Activated T-helper 2 cell treated with anti-CD3 and anti-CD28 coated beads, Interferon-gamma antibody, Interleukin-2, Interleukin-4, amounts not matched to agents 10 μg/mL and 5 μg/mL and 100 μg/mL, durations not matched to agents 14 hours and 24 hours and 36 hours (primary cell): ENCODE measurements at regions not wholly inside any gene's neighbourhood (a gene's known extent, or its start where the extent isn't known, plus 50 kb on each side); places are given as distances from the start of the nearest gene placed in this dataset.
"Not testable (repeated sequence)": the region's sequence is repeated elsewhere in the genome, so short reads cannot be mapped to it uniquely, and the experiment has no call there.

Source experiments
- DNase-seq: peaks from one replicate; pipeline ENCODE4 v3.0.0; 2021; ENCODE audit warnings: low spot score
- H3K27ac Mint-ChIP-seq: one replicate; pipeline ENCODE4 v1.8.0; 2021; ENCODE audit warnings: mixed read lengths
- H3K27me3 Mint-ChIP-seq: one replicate; pipeline ENCODE4 v1.8.0; 2021; ENCODE audit warnings: low read depth, mixed read lengths
- H3K36me3 Mint-ChIP-seq: one replicate; pipeline ENCODE4 v1.8.0; 2021; ENCODE audit warnings: low read depth, mixed read lengths
- H3K4me1 Mint-ChIP-seq: one replicate; pipeline ENCODE4 v1.8.0; 2021; ENCODE audit warnings: low read depth, mixed read lengths
- H3K4me3 Mint-ChIP-seq: one replicate; pipeline ENCODE4 v1.8.0; 2021; ENCODE audit warnings: low read depth, mild to moderate bottlenecking, moderate library complexity, mixed read lengths
- H3K9me3 Mint-ChIP-seq: one replicate; pipeline ENCODE4 v1.8.0; 2021; ENCODE audit warnings: mixed read lengths
- intact Hi-C: fragments of 100-400 bp; cut with micrococcal nuclease; formaldehyde crosslinking; loops from one replicate; pipeline ENCODE4 v1.15.1; 2023

DNA sequence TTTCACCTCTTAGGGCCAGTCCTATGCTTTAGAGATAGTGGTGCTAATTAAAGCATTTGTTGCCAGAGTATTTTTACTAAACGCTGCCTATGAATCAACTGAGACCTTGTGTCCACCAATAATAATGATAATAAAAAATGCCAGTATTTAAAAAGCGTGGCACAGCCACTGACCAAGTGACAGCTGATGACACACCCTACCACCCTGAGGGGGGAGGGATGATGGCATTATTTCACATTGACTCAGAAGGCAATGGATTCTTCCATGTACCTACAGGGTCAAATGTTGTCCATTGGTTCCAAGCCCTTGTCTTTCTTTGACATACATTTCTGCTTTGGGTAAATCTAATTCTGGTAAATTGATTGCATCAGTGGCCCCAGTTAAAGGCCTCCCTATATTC is 384.4 kb downstream of the DLEU7 start:
- Mint-ChIP-seq H3K4me3 (no peak overlapping the region), H3K36me3 (no peaks in the 10 kb centered on the region), H3K27me3 (peaks cover 14% of the 10 kb centered on the region), H3K27ac (no peak overlapping the region), H3K9me3 (no peaks in the 10 kb centered on the region), H3K4me1 (no peaks in the 10 kb centered on the region)
- intact Hi-C loops = no loop called here
- DNase-seq = no peak

DNA sequence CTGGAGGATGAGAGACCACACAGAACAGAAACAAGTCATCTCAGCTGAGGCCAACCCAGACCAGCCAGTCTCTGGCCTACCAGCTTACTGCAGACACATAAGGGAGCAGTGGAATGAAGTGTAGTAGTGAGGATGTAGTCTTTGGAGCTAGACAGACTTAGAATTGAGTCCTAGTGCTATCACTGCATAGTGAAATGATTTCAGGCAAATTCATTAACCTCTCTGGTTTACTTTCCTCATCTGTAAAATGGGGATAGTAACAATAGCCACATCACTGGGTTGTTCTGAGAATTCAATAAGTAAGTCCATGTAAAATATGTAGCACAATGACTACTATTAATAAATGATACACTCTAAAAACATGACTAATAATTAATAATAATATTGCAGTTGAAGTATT is 383.8 kb downstream of the DLEU7 start:
- intact Hi-C loops = no loop called here
- H3K9me3 Mint-ChIP-seq = no peaks in the 10 kb centered on the region
- DNase-seq = no peak
- H3K4me1 Mint-ChIP-seq = no peaks in the 10 kb centered on the region
- no peak overlapping the region for H3K27ac Mint-ChIP-seq
- H3K27me3 Mint-ChIP-seq = peaks cover 17% of the 10 kb centered on the region
- H3K4me3 Mint-ChIP-seq = no peak overlapping the region
- H3K36me3 Mint-ChIP-seq = no peaks in the 10 kb centered on the region

DNA sequence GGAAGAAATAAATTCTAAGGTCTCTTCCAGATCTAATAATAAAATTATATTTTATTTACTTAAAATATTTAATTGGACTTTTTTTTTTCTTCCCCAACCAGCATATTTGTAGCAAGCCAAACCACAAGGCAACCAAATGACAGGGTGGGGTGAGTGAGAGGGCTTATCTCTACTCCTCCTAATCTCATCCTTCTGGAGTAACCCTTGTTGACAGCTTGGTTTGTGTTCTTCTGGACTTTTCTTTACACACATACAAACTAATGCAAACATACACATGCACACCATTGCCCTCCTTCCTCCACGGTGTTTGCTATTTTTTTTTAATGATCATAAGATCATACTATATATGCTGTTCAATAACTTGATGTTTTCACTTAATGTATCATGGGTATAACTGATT is 383.1 kb downstream of the DLEU7 start:
- Mint-ChIP-seq H3K4me1 (no peaks in the 10 kb centered on the region), H3K36me3 (no peaks in the 10 kb centered on the region), H3K27ac (no peak overlapping the region), H3K9me3 (no peaks in the 10 kb centered on the region), H3K27me3 (peaks cover 17% of the 10 kb centered on the region), H3K4me3 (no peak overlapping the region)
- intact Hi-C loops = no loop called here
- DNase-seq = no peak

DNA sequence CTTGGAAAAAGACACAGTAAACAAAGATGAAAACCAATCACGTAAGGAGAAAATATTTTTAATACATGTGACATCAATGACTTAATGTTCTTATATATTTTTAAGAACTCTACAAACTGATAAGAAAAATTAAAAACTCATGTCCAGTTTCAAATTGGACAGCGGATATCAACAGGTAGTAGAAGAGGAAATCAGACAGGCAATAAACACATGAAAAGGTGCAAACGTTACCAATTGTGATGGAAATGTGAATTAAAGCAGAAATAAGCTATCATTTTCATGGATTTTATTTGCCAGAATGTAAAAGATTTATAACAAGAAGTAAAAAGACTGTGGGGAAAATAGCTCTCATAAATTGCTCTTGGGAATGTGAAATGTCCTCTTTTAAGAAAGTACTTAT is 382.3 kb downstream of the DLEU7 start:
- Mint-ChIP-seq H3K27me3 (peaks cover 20% of the 10 kb centered on the region), H3K9me3 (no peaks in the 10 kb centered on the region), H3K36me3 (no peaks in the 10 kb centered on the region), H3K4me3 (no peak overlapping the region), H3K4me1 (no peaks in the 10 kb centered on the region), H3K27ac (no peak overlapping the region)
- intact Hi-C loops = no loop called here
- no peak for DNase-seq

DNA sequence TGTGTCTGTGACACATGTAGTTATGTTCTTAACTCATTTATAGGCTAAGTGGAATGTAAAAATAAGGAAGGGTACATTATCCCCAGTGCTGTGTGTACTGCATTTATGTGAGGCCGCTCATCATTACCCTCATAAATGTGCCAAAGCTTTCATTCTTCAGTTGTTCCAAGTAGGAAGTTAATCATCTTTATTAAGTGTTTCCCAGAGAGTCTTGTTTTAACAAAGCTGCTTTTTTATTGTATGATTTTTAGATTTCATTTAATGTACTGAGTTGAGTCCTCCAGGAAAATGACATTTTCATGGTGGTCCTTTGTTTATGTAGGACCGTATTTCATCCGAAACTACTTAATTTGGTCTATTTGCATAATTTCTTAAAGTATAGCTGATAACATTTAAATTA is 379.8 kb downstream of the DLEU7 start:
- intact Hi-C loops = no loop called here
- Mint-ChIP-seq H3K4me1 (no peaks in the 10 kb centered on the region), H3K27me3 (peaks cover 21% of the 10 kb centered on the region), H3K36me3 (no peaks in the 10 kb centered on the region), H3K9me3 (no peaks in the 10 kb centered on the region), H3K4me3 (no peak overlapping the region), H3K27ac (no peak overlapping the region)
- no peak for DNase-seq

DNA sequence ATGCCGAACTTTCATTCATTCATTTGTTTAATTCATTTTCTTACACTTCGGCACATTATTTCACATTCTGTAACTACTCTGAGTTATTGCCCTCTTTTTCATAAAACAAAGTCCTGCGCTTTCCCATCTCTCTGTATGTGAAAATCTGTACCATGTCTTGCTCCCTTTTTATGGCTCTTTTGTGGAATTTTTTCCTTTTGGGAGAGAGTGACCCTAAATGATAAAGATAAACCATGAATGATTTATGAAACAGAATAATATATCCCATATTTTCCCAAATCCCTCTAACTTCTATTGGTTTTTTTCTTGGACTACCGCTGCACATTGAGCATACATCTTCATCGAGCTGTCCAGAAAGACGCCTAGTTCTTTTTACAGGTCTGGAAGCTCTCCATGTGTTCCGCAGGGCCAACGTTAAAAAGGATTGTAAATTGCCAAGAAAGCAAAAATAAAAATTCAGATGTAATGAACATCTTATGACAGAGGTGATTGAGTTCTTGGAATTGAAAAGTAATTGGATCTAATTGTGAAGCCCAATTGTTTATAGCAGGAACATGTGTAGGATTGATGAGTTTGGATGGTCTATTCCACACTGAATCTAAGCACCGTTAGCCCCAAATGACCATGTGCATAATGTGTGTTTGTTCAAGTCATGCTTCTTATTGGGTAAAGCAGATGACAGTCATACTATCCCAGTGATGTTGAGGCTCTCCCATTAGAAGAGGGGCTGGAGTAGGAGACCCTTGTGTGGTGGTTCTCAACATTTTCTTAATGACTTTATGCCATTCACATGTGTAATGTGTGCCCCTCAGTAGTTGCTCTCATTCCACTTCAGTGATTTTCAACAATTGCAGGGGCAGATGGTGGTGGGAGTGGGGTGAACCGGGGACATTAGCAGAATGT is 378.9 kb downstream of the DLEU7 start:
- no peak for DNase-seq
- H3K9me3 Mint-ChIP-seq = no peaks in the 10 kb centered on the region
- intact Hi-C loops = no loop called here

DNA sequence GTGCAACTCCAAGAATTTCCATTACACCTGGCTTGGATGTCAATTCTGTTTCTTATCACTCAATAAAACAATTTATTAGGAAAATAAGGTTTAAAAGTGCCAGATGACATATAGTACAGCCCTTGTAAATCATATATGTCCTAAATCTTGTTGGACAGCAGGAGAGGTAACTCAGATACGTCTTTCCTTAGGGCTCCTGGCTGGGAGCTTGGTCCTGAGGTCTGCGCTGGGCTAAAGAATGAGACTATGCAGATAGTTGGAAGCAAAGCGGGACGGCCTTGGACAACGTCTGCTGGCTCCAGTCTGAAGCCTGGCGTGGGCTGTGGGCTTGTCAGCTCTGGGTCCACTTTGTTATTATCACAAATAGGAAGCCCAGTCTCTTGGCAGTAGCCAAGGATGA is 377.0 kb downstream of the DLEU7 start:
- no peak for DNase-seq
- H3K4me3 Mint-ChIP-seq = no peak overlapping the region
- H3K27ac Mint-ChIP-seq = no peak overlapping the region
- H3K36me3 Mint-ChIP-seq = no peaks in the 10 kb centered on the region
- peaks cover 33% of the 10 kb centered on the region for H3K27me3 Mint-ChIP-seq
- no peaks in the 10 kb centered on the region for H3K9me3 Mint-ChIP-seq
- intact Hi-C loops = no loop called here
- H3K4me1 Mint-ChIP-seq = no peaks in the 10 kb centered on the region

More for the DNA sequence above, 378.9 kb downstream of the DLEU7 start:
- Mint-ChIP-seq H3K27me3 (peaks cover 29% of the 10 kb centered on the region), H3K27ac (no peak overlapping the region), H3K4me3 (no peak overlapping the region), H3K36me3 (no peaks in the 10 kb centered on the region), H3K4me1 (no peaks in the 10 kb centered on the region)

DNA sequence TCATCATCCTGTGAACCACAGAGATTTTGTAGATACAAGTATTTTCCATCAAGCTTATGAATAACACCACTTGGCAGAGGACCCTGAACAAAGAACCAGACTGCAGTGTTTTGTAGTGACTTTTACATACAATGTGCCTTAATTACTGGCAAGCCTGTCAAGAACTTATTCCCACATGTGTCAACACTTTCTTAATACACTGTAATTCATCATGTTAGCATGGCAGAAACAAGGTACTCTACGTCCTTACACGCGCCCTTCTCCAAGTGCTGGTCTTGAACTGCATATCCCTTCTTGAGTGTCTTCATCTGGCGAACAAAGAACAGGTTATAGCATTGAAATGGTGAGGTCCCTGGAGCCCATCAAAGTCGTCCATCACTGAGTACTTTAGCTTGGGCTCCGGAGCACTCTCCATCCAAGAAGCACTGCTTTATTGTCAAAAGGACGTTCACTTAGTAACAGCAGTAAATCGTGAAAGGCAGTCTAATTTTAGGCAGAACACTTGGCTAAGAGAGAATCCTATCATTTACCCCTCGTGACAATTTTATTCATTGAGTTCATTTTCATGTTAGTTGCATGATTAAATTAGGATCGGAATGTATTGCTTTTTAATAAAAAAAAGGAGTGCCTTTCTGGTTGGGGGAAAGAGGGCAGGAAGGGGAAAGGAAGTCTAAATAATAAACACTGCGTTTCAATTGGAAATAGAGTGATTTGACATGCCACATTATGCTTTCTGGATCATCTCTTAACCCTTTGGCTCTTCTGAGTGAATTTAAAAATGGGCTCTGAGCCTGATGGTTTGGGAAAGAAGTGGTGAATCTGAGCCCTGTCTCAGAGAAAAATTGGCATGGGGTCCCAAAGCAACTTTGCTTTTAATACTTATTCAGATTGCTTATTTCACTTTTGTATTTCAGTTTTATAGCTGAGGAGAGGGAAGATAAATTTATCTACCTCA is 376.1 kb downstream of the DLEU7 start:
- H3K4me1 Mint-ChIP-seq = no peaks in the 10 kb centered on the region
- H3K4me3 Mint-ChIP-seq = no peak overlapping the region
- intact Hi-C loops = no loop called here
- H3K27me3 Mint-ChIP-seq = peaks cover 30% of the 10 kb centered on the region
- no peak for DNase-seq
- no peak overlapping the region for H3K27ac Mint-ChIP-seq
- no peaks in the 10 kb centered on the region for H3K9me3 Mint-ChIP-seq
- no peaks in the 10 kb centered on the region for H3K36me3 Mint-ChIP-seq

DNA sequence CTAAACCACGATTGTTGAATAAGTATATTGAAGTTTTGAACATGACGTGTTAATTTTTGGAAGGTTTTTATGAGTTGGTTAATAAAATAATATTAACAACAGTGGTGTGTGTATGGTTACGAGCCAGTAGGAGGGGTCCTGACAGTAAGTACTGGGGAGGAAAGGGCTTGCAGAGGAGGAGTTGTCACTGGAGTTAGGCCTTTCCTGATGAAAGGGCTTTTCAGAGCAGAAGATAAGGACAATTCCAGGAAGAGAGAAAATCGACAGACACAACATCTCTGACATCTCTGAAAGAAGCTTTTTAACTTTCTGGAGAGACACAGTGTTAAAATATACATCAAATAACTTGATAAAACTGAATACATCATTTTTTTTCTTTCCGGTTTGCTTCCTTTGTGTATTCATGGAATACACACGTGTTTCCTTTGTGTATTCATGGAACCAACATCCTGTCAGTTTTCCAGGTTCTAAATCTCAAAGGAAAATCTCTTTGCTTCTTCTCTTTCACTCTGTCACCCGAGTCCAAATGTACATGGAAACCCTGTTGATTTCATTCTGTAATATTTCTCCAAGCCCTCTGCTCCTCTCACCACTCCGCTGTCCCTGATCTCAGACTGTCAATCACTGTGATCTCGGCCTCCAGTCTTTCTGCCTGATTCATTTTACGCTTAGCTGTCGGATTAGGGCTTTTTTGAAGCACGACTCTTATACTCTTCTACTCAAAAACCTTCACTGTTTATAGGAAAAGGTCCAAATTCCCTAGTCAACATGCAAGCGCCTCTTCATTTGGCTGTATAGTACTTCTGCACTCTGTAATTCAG is 374.4 kb downstream of the DLEU7 start:
- H3K4me1 Mint-ChIP-seq = no peaks in the 10 kb centered on the region
- H3K4me3 Mint-ChIP-seq = no peak overlapping the region
- H3K27me3 Mint-ChIP-seq = peaks cover 26% of the 10 kb centered on the region
- DNase-seq = no peak
- no peaks in the 10 kb centered on the region for H3K9me3 Mint-ChIP-seq
- H3K27ac Mint-ChIP-seq = no peak overlapping the region
- no peaks in the 10 kb centered on the region for H3K36me3 Mint-ChIP-seq
- intact Hi-C loops = no loop called here

DNA sequence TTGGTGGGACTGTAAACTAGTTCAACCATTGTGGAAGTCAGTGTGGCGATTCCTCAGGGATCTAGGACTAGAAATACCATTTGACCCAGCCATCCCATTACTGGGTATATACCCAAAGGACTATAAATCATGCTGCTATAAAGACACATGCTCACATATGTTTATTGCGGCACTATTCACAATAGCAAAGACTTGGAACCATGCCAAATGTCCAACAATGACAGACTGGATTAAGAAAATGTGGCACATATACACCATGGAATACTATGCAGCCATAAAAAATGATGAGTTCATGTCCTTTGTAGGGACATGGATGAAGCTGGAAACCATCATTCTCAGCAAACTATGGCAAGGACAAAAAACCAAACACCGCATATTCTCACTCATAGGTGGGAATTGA is 370.4 kb downstream of the DLEU7 start:
- H3K4me3 Mint-ChIP-seq, DNase-seq, H3K4me1 Mint-ChIP-seq, H3K9me3 Mint-ChIP-seq, H3K36me3 Mint-ChIP-seq, intact Hi-C loops, H3K27ac Mint-ChIP-seq: not testable (repeated sequence)
- H3K27me3 Mint-ChIP-seq = peaks cover 30% of the 10 kb centered on the region

DNA sequence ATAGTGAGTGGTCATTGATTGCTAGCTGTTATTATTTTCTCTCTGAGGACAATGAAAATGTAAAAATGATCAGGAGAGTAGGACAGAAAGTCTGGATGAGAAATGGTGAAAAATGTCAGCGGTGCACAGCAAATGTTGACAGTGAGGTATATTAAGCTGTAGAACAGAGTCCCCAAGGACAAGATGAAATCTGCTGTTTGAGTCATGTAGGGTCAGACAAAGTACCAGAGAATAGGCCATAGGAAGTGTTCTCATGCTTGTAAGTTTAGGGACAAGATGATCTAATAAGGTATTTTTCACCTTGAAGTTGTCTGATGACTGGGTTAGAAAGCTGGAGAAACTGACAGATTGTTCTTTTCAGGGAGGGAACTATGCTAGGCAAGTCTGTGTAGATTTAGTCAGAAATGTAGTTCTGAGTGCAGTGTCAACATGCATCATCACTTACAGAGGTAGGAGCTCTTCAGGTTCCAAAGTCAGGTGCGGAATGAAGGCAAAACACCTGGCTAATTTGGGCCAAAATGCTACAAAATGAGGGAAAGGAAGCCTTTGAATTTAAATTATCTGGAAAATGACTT is 369.3 kb downstream of the DLEU7 start:
- H3K27me3 Mint-ChIP-seq = peaks cover 31% of the 10 kb centered on the region
- no peak overlapping the region for H3K27ac Mint-ChIP-seq
- H3K4me3 Mint-ChIP-seq = no peak overlapping the region
- intact Hi-C loops = no loop called here
- H3K9me3 Mint-ChIP-seq = no peaks in the 10 kb centered on the region
- no peaks in the 10 kb centered on the region for H3K36me3 Mint-ChIP-seq
- no peaks in the 10 kb centered on the region for H3K4me1 Mint-ChIP-seq
- no peak for DNase-seq

DNA sequence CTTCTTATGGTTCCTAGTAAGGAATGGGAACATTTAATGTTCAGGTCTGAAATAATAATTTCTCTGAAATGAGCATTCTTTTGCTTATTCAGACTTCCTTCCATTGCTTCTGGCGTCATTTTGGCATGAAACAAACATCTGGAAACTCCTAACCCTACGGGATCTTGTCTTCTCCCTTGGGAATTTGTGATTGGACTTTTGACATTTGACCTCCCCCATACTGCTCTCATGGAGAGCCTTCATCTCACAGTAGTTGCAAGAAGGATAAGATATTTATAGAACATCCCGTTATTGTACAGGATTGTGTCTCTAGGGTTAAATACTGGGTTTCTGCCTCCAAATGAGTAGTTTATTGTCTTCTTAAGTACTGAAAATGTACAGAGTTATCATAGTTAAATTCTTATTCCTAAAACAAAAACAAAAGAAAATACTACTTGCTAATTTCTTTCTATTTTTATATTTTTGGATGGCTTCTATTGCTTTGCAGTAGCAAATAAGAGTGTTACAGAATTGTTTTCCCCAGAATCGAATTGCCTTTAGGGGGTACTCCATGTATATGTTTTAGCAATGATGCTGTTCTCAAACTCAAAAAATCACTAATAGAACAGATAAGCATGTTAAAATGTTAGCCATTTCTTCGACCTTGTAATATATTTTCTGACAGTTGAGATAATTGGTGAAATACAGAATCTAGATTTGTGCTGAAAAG is 366.8 kb downstream of the DLEU7 start:
- Mint-ChIP-seq H3K27me3 (peaks cover 32% of the 10 kb centered on the region), H3K27ac (no peak overlapping the region), H3K9me3 (no peaks in the 10 kb centered on the region), H3K4me1 (no peaks in the 10 kb centered on the region), H3K36me3 (no peaks in the 10 kb centered on the region), H3K4me3 (no peak overlapping the region)
- DNase-seq = no peak
- intact Hi-C loops = no loop called here
